K562 (cell line): ENCODE measurements at regions not wholly inside any gene's neighbourhood (a gene's known extent, or its start where the extent isn't known, plus 50 kb on each side); places are given as distances from the start of the nearest gene placed in this dataset.

Experiments
- TF ChIP-seq, protein P1 (sequence below), 3 experiments: fragments of 200-800 bp in 1 of 3; fragments of 250-450 bp in 1 of 3; fragments of 450-650 bp in 1 of 3; sonication (Bioruptor Pico) in 1 of 3; sonication (Bioruptor generic) in 1 of 3; formaldehyde crosslinking in 1 of 3; IDR thresholded peaks; 2 replicates each; pipeline versions ENCODE4 v1.6.1 to v1.8.0; 2016 to 2022; ENCODE audit warnings: mild to moderate bottlenecking in 2 of 3, missing genetic modification characterization in 2 of 3, missing compliant biosample characterization in 1 of 3, moderate library complexity in 1 of 3
- TF ChIP-seq, protein P2 (sequence below), 2 experiments: fragments of 450-650 bp in 1 of 2; IDR thresholded peaks; 2 replicates each; pipeline ENCODE4 v1.6.1; 2011 to 2017; ENCODE audit warnings: low read depth in 2 of 2, antibody characterized with exemption in 1 of 2, borderline replicate concordance in 1 of 2, low read length in 1 of 2, mild to moderate bottlenecking in 1 of 2, mixed read lengths in 1 of 2; ENCODE audit not compliant: control insufficient read depth in 1 of 2

DNA sequence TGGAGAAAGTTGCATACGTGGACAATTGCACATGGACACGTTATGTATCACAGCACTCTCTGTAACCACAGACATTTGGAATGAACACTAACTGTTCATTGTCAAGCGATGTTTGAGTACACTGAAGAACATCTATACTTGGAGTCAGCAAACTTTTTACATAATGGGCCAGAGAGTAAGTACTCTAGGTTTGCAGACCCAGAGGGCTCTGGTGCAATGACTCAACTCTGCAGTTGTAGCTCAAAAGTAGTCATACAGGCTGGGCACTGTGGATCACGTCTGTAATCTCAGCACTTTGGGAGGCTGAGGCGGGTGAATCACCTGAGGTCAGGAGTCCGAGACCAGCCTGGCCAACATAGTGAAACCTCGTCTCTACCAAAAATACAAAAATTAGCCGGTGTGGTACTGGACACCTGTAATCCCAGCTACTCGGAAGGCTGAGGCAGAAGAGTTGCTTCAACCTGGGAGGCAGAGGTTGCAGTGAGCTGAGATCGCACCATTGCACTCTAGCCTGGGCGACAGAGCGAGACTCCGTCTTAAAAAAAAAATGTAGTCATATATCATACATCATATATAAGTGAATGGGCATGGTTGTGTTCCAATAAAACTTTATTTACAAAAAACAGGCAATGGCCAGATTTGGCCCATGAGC is 67.4 kb upstream of the NCOA3 start (continued):
- TF ChIP-seq, protein P1, sequence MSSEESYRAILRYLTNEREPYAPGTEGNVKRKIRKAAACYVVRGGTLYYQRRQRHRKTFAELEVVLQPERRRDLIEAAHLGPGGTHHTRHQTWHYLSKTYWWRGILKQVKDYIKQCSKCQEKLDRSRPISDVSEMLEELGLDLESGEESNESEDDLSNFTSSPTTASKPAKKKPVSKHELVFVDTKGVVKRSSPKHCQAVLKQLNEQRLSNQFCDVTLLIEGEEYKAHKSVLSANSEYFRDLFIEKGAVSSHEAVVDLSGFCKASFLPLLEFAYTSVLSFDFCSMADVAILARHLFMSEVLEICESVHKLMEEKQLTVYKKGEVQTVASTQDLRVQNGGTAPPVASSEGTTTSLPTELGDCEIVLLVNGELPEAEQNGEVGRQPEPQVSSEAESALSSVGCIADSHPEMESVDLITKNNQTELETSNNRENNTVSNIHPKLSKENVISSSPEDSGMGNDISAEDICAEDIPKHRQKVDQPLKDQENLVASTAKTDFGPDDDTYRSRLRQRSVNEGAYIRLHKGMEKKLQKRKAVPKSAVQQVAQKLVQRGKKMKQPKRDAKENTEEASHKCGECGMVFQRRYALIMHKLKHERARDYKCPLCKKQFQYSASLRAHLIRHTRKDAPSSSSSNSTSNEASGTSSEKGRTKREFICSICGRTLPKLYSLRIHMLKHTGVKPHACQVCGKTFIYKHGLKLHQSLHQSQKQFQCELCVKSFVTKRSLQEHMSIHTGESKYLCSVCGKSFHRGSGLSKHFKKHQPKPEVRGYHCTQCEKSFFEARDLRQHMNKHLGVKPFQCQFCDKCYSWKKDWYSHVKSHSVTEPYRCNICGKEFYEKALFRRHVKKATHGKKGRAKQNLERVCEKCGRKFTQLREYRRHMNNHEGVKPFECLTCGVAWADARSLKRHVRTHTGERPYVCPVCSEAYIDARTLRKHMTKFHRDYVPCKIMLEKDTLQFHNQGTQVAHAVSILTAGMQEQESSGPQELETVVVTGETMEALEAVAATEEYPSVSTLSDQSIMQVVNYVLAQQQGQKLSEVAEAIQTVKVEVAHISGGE (CRISPR knock-in tag; IDR thresholded peaks at IDR 0.05): peak in 1 of 3 experiments; percentile 88; a peak in 2 of 6 replicates
- TF ChIP-seq, protein P2, sequence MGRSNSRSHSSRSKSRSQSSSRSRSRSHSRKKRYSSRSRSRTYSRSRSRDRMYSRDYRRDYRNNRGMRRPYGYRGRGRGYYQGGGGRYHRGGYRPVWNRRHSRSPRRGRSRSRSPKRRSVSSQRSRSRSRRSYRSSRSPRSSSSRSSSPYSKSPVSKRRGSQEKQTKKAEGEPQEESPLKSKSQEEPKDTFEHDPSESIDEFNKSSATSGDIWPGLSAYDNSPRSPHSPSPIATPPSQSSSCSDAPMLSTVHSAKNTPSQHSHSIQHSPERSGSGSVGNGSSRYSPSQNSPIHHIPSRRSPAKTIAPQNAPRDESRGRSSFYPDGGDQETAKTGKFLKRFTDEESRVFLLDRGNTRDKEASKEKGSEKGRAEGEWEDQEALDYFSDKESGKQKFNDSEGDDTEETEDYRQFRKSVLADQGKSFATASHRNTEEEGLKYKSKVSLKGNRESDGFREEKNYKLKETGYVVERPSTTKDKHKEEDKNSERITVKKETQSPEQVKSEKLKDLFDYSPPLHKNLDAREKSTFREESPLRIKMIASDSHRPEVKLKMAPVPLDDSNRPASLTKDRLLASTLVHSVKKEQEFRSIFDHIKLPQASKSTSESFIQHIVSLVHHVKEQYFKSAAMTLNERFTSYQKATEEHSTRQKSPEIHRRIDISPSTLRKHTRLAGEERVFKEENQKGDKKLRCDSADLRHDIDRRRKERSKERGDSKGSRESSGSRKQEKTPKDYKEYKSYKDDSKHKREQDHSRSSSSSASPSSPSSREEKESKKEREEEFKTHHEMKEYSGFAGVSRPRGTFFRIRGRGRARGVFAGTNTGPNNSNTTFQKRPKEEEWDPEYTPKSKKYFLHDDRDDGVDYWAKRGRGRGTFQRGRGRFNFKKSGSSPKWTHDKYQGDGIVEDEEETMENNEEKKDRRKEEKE (IDR thresholded peaks at IDR 0.05; ENCODE audit: borderline replicate concordance in 1 of 2, control insufficient read depth in 1 of 2, low read depth in 2 of 2, low read length in 1 of 2): peak in 1 of 2 experiments; percentile 80; a peak in 2 of 4 replicates
